Stimulated activated CD8-positive, alpha-beta memory T cell treated with anti-CD3 and anti-CD28 coated beads, Interleukin-4, amount 100 ng/mL, for 24 hours (primary cell): ENCODE measurements at regions not wholly inside any gene's neighbourhood (a gene's known extent, or its start where the extent isn't known, plus 50 kb on each side); places are given as distances from the start of the nearest gene placed in this dataset.

Source experiments
- DNase-seq: peaks from one replicate; pipeline ENCODE4 v3.0.0-alpha.2; 2020; ENCODE audit warnings: low read depth

DNA sequence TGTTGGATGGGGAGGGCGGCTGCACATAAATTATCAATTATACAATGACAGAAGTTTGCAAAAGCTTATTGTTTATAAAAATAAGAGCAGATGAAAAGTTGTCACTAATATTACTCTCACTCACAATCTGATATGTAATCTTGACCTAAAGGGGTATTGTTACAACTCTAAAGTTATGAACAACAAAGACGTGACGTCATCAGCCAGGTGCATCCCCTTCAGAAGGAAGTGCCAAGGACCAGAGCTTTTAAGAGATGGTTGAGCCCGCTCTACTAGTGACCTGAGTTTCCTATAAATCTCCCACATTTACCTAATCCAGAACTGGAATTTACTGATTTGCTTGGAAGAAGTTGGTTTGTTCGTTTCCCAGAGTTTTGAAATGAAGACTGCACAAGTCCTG is 247.7 kb upstream of the MGMT start:
- DNase-seq: no peak

DNA sequence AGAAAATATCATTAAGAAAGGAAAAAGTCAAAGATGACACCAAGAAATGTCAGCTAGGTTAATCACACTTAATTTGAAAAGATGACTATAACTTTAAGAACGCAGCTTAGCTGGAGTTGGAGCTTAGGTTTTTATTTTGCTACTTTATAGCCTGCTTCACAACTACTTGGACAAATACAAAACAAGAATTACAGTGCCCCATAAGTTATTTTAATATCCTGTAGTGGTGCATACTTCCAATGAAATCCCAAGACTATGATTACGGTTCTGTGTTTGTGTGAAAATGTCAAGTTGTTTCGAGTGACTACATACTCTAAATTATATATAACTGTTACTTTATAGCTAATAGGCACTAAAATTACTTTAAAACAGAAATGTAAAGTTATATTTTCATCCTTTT is 244.6 kb upstream of the MGMT start:
- DNase-seq: no peak

GRCh38 chr10:129223363-129223762 is 243.7 kb upstream of the MGMT start:
- no peak for DNase-seq

- DNase-seq: no peak
Observed at GRCh38 chr10:129224065-129224464, 243.0 kb upstream of the MGMT start.

GRCh38 chr10:129231821-129232220 is 235.2 kb upstream of the MGMT start:
- no peak for DNase-seq

- DNase-seq: no peak
Observed at GRCh38 chr10:129233351-129234148, 233.5 kb upstream of the MGMT start.

DNA sequence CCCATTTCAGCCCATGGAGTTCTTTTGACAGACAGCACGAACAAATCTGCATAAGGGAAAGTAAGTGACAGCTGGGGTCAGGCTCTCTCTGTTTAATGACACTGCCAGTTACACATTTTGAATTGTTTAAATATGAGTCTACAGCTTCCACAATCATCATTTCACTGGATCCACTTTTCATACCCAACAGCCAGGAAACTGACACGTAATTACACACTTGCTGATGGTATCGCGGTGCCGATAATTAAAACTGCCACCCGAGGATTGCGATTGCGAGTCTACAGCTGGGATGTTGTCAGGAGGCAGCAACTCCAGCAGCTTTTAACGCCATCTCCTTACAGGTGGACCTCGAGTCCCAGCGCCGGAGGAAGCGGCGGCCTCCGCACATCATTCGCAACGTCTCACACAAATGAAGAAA is 230.8 kb upstream of the MGMT start:
- DNase-seq: no peak

DNA sequence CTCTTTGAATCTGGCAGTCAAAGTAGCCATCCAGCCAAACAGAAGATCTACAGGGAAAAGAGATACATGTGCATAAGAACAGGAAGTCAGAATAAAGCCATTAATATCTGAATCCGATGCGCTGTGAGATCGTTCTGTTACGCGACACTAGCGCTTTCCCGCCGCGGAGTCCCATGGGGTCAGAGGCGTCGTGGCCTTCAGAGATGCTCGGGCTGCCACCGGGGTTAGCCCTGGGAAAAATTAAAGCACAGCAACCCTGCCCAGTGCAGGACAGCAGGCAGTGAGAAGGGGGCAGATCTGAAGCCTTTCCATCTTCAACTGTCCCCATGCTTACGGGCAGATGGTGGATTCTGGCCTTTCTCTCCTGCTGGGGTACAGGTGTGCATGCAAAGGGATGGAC is 225.6 kb upstream of the MGMT start:
- no peak for DNase-seq

GRCh38 chr10:129244298-129244697 is 222.7 kb upstream of the MGMT start:
- no peak for DNase-seq

DNA sequence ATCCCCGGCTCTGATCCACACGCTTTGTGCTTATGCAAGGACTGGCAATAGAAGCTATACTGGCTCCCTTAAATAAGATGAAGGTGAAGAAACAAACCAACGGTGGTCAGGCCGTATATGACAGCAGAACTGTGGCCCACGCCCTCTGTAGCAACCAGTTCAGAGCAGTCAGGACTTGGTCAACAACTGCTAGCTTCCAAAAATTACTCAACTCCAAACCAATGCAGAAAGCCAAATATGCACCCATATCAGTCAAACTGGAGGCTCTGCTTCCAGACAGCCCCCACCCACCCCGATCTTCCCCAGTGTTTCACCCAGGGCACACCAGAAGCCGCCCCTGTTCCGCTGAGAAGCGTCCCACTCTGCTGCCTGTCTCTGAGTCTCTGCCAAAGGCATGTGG is 222.3 kb upstream of the MGMT start:
- no peak for DNase-seq

- no peak for DNase-seq
Observed at GRCh38 chr10:129253161-129253864, 213.7 kb upstream of the MGMT start.

- no peak for DNase-seq
Observed at GRCh38 chr10:129253865-129254179, 213.2 kb upstream of the MGMT start.

GRCh38 chr10:129258283-129258923 is 208.6 kb upstream of the MGMT start:
- DNase-seq: no peak

- no peak for DNase-seq
Observed at GRCh38 chr10:129259128-129259815, 207.8 kb upstream of the MGMT start.

DNA sequence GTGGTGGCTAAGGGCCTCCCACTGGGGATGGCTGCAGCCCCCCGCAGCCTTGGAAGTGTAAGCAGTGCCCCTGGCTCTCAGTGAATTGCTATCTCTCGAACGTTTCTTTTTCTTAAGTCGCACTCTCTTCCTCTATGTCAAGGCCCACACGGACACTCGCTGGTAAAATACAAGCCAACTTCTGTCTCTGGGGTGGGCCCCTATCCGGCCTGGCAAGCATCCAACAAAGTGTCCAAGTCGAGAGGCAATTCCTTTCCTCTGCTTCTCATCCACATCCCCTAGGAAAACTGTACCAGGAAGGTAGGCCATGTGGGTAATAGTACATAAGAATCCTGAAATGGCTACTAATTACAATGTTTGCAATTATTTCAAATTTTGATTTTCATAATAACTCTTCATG is 194.9 kb upstream of the MGMT start:
- DNase-seq: no peak

GRCh38 chr10:129272866-129273650 is 194.0 kb upstream of the MGMT start:
- DNase-seq: no peak

- DNase-seq: no peak
Observed at GRCh38 chr10:129273860-129274259, 193.2 kb upstream of the MGMT start.

DNA sequence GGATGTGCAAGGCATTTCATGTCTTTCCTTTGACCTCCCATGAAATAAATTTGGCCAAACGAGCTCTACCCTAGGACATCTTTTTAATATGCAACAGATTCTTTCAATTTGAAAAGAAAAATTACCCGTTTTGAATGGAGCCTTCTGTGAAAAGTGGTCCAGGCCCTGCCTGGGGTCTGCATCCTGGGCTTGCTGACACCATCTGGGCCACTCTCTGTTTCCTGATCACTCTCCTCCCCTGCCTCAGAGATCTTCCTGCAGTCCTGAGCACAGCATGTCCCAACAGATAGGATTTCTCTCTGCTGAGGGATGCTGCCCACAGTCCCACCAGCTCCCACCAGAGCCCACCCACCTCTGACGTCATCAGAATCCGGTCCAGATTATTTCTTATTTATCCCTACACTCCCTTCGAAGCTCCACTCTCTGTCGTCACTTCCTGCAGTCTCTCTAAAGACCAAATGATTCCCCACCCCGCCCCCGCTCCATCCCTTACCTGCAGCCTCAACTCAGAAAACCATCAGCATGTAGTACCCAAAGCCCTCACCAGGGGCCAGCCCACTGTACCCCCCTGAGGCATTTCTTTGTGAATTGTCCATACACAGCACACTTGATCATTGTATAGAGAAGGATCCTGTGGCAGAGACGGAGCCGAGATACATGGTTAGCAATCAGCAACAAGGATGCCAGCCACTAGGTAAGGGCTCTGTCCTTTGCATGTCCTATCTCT is 192.1 kb upstream of the MGMT start:
- no peak for DNase-seq

GRCh38 chr10:129275886-129276285 is 191.2 kb upstream of the MGMT start:
- DNase-seq: no peak

- DNase-seq: no peak
Observed at GRCh38 chr10:129277084-129277483, 190.0 kb upstream of the MGMT start.

- no peak for DNase-seq
Observed at GRCh38 chr10:129277841-129278240, 189.2 kb upstream of the MGMT start.
